Testis (tissue), 2 donors: ENCODE measurements at regions not wholly inside any gene's neighbourhood (a gene's known extent, or its start where the extent isn't known, plus 50 kb on each side); places are given as distances from the start of the nearest gene placed in this dataset.

Experiments used
- CTCF ChIP-seq, 3 experiments: fragments of 450-650 bp in 2 of 3; fragments of 200-600 bp in 1 of 3; sonication (generic) in 1 of 3; IDR thresholded peaks; one replicate each; pipeline ENCODE4 v1.5.1; 2016 to 2019; ENCODE audit warnings: antibody characterized with exemption in 3 of 3, mild to moderate bottlenecking in 2 of 3, moderate library complexity in 1 of 3
- POLR2A ChIP-seq: fragments of 450-650 bp; IDR thresholded peaks from one replicate; pipeline ENCODE4 v1.6.1; 2017; ENCODE audit warnings: antibody characterized with exemption, mild to moderate bottlenecking, moderate library complexity

- TF ChIP-seq CTCF (IDR thresholded peaks at IDR 0.05) (no peak), POLR2A (no peak)
Measured at GRCh38 chr14:29175706-29176105, 409.1 kb downstream of the FOXG1 start.
